ENCODE measurements at regions not wholly inside any gene's neighbourhood (a gene's known extent, or its start where the extent isn't known, plus 50 kb on each side); places are given as distances from the start of the nearest gene placed in this dataset.

- TF ChIP-seq CTCF (IDR thresholded peaks at IDR 0.05) (no peak), ZFX (IDR thresholded peaks at IDR 0.05; ENCODE audit: borderline replicate concordance) (no peak)
Measured at GRCh38 chr9:16052757-16053530, 500.1 kb downstream of the CCDC171 start.

Measured in 22Rv1 (cell line).